Transverse colon (tissue), 4 donors: ENCODE measurements at regions not wholly inside any gene's neighbourhood (a gene's known extent, or its start where the extent isn't known, plus 50 kb on each side); places are given as distances from the start of the nearest gene placed in this dataset.

Source experiments
- DNase-seq: peaks from one replicate; pipeline ENCODE4 v3.0.0-alpha.2; 2019
- H3K27ac ChIP-seq, 4 donors: fragments of 200-600 bp; sonication (generic); 2 replicates each; pipeline ENCODE4 v1.5.1; 2016 to 2018; ENCODE audit warnings: inconsistent platforms in 4 of 4
- H3K27me3 ChIP-seq: fragments of 200-600 bp; sonication (generic); 2 replicates; pipeline ENCODE4 v1.5.1; 2017; ENCODE audit warnings: inconsistent platforms
- H3K36me3 ChIP-seq, 4 donors: fragments of 200-600 bp; sonication (generic); 2 replicates each; pipeline ENCODE4 v1.5.1; 2017 to 2019; ENCODE audit warnings: inconsistent platforms in 4 of 4
- H3K4me1 ChIP-seq, 4 donors: fragments of 200-600 bp; sonication (generic); 2 replicates each; pipeline ENCODE4 v1.5.1; 2017 to 2020; ENCODE audit warnings: inconsistent platforms in 4 of 4
- H3K4me3 ChIP-seq, 4 donors: fragments of 200-600 bp; sonication (generic); 1 replicate in 1 of 4; 2 replicates in 3 of 4; pipeline versions ENCODE4 v1.5.1 to v1.6.1; 2017 to 2019; ENCODE audit warnings: inconsistent platforms in 4 of 4
- H3K9me3 ChIP-seq, 2 donors: fragments of 200-600 bp; sonication (generic); 2 replicates each; pipeline ENCODE4 v1.5.1; 2017 to 2019; ENCODE audit warnings: inconsistent platforms in 2 of 2
- EP300 ChIP-seq: sonication (generic); formaldehyde crosslinking; IDR thresholded peaks from one replicate; pipeline ENCODE4 v1.6.1; 2017; ENCODE audit warnings: antibody characterized with exemption, low read depth
- POLR2A ChIP-seq: fragments of 450-650 bp; IDR thresholded peaks from one replicate; pipeline ENCODE4 v1.6.1; 2016; ENCODE audit warnings: antibody characterized with exemption, mild to moderate bottlenecking, moderate library complexity
- POLR2AphosphoS5 ChIP-seq, 3 donors: sonication (generic); formaldehyde crosslinking; IDR thresholded peaks; one replicate each; pipeline ENCODE4 v1.6.1; 2016; ENCODE audit warnings: antibody characterized with exemption in 3 of 3
- WGBS, 2 donors: methylation state at CpG; one replicate each; pipeline ENCODE4 v1.1.5; 2018; ENCODE audit warnings: low coverage in 1 of 2; 5-methylcytosine and 5-hydroxymethylcytosine counted together
- in situ Hi-C, 4 donors: fragments of 200-750 bp; cut with MboI; loops; one replicate each; pipeline versions ENCODE4 v1.15.0 to v1.15.1; 2017; ENCODE audit warnings: low sequenced_read_pairs in 3 of 4, low pct_ligation_motif_present in 1 of 4, low pct_unique_long_range_greater_than_20kb in 1 of 4
- intact Hi-C: fragments of 100-400 bp; cut with DNase I; formaldehyde crosslinking; loops from one replicate; pipeline ENCODE4 v1.15.1; 2023; ENCODE audit warnings: low total_unique reads
- TF ChIP-seq, protein P1 (sequence below), 5 experiments: fragments of 200-600 bp in 3 of 5; fragments of 450-650 bp in 2 of 5; sonication (generic) in 3 of 5; IDR thresholded peaks; 1 replicate in 2 of 5; 2 replicates in 3 of 5; pipeline ENCODE4 v1.5.1; 2016 to 2017; ENCODE audit warnings: antibody characterized with exemption in 5 of 5, inconsistent platforms in 3 of 5, mild to moderate bottlenecking in 2 of 5, moderate library complexity in 1 of 5

DNA sequence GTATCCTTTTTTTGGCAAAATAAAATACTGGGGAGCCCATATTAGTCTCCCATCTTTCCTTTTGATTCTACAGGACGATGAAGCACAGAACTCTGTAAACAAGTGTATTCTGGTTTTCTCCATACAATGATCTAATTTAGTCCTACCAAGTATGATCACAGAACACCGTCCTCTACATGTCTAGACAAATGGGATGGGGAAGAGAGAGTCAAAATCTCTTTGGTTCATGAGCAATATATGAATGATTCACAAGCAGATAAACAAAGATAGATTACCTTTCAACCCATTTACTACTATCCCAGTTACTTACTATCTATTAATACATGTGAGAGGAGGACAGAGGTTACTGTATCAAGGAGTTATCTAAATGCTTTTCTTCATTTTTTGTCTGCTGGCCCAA lies 352.4 kb upstream of the ACVR2A start:
- Histone ChIP-seq H3K27ac (no peak overlapping the region), H3K4me3 (no peak overlapping the region), H3K36me3 (no peaks in the 10 kb centered on the region), H3K9me3 (no peaks in the 10 kb centered on the region), H3K4me1 (peaks cover 0 to 16% (median 0%) of the 10 kb centered on the region in 4 donors), H3K27me3 (no peaks in the 10 kb centered on the region)
- in situ Hi-C loops (no loop called here), intact Hi-C loops (no loop called here)
- TF ChIP-seq POLR2AphosphoS5 (IDR thresholded peaks at IDR 0.05) (no peak), EP300 (no peak)
- DNase-seq: no peak
- 68 to 80% methylated on average over 1 to 2 of the region's 2 CpGs for WGBS, 2 donors

DNA sequence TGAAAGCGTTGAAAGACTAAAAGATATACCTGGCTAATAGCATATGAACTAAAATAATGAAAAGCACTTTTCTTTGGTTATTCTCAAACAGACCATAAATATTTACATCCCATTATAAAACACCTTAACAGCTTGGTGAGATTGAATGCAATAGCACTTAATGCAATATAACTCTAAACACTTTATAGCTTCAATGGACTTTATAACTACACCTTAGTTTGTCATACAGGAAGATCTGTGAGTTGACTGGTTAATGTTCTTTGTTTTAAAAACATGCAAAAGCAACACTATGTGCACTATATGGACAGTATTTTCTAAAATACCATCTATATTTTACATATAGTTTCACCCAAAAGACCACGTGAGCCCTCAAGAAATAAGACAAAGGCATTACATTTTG lies 353.3 kb upstream of the ACVR2A start:
- DNase-seq: no peak
- 42 to 55% methylated on average over 2 of the region's 2 CpGs for WGBS, 2 donors
- Histone ChIP-seq H3K27me3 (no peaks in the 10 kb centered on the region), H3K4me1 (peaks cover 0 to 16% (median 0%) of the 10 kb centered on the region in 4 donors), H3K36me3 (no peaks in the 10 kb centered on the region), H3K27ac (no peak overlapping the region), H3K4me3 (no peak overlapping the region), H3K9me3 (no peaks in the 10 kb centered on the region)
- in situ Hi-C loops: no loop called here
- intact Hi-C loops: no loop called here
- TF ChIP-seq POLR2A: no peak
- TF ChIP-seq EP300: no peak
- TF ChIP-seq POLR2AphosphoS5 (IDR thresholded peaks at IDR 0.05): no peak
- TF ChIP-seq, protein P1, sequence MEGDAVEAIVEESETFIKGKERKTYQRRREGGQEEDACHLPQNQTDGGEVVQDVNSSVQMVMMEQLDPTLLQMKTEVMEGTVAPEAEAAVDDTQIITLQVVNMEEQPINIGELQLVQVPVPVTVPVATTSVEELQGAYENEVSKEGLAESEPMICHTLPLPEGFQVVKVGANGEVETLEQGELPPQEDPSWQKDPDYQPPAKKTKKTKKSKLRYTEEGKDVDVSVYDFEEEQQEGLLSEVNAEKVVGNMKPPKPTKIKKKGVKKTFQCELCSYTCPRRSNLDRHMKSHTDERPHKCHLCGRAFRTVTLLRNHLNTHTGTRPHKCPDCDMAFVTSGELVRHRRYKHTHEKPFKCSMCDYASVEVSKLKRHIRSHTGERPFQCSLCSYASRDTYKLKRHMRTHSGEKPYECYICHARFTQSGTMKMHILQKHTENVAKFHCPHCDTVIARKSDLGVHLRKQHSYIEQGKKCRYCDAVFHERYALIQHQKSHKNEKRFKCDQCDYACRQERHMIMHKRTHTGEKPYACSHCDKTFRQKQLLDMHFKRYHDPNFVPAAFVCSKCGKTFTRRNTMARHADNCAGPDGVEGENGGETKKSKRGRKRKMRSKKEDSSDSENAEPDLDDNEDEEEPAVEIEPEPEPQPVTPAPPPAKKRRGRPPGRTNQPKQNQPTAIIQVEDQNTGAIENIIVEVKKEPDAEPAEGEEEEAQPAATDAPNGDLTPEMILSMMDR (IDR thresholded peaks at IDR 0.05): no peak

DNA sequence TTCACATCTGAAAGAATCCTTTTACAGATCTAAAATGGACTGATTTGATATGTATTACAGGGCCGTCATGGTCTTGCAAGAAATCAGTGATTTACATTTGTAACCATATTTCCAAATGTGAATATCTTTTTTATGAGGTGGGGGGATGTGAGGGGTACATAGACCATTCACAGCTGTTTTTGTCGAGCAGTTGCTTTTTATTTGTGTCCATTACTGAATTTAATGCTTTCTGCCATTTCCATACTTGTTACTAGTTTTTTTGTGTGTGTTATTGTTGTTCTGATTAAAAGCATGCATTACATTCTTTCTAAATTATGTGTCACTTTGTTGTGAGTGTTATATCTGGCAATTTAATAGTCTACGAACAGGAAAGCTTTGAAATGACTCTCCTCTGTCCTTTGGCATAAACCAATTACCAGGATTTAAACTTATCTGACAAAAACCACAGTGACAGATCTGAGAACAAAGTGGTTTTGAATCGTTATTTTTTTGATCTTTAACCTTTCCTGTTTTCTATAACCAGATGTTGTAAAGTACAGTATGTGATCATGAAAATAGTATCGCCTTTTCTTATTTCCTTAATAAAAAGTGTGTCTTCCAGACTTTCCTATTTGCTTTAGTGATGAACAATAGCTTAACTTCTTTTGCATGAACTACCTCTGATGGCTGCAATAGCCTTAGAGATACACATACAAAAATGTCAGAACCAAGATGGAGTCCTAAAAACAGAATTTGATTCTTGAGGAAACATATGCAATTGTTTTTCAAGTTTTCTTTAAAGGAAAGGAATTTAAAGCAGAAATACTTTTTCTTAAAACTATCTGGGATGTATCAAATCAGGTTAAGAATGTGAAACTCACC lies 354.2 kb upstream of the ACVR2A start:
- no peaks in the 10 kb centered on the region for H3K9me3 ChIP-seq
- H3K27me3 ChIP-seq: no peaks in the 10 kb centered on the region
- H3K36me3 ChIP-seq: no peaks in the 10 kb centered on the region
- H3K27ac ChIP-seq: no peak overlapping the region
- TF ChIP-seq EP300: no peak
- no peak for TF ChIP-seq POLR2A
- TF ChIP-seq, protein P1 (IDR thresholded peaks at IDR 0.05): no peak
- no peak for TF ChIP-seq POLR2AphosphoS5 (IDR thresholded peaks at IDR 0.05)
- in situ Hi-C loops (no loop called here), intact Hi-C loops (no loop called here)
- WGBS, 2 donors: 45% methylated on average over 5 of the region's 5 CpGs
- no peak overlapping the region for H3K4me3 ChIP-seq
- DNase-seq: no peak
- H3K4me1 ChIP-seq: peaks cover 0 to 16% (median 0%) of the 10 kb centered on the region in 4 donors

DNA sequence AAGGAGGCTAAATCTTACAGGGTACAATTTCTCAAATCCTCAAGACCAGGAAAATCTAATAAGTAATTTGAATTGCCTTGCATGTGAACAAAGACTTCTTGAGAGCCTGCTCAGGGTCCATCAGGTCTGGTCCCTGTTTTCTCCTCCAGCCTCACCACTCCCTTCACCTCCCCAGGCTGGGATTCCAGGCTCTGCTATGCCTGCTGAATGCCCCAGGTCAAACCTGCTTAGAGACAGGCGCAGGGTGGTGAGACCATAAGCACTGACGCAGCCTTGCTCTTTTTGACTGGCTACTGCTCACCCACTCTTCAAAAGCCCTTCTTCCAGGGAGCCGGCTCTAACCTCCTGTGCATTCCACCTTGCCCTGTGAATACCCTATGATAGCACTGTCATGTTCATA lies 356.4 kb upstream of the ACVR2A start:
- no peak overlapping the region for H3K27ac ChIP-seq
- in situ Hi-C loops: no loop called here
- no peak for TF ChIP-seq POLR2A
- no peak for TF ChIP-seq EP300
- TF ChIP-seq POLR2AphosphoS5 (IDR thresholded peaks at IDR 0.05): no peak
- TF ChIP-seq, protein P1 (IDR thresholded peaks at IDR 0.05): no peak
- peaks cover 0 to 16% (median 0%) of the 10 kb centered on the region in 4 donors for H3K4me1 ChIP-seq
- no peak overlapping the region for H3K4me3 ChIP-seq
- H3K27me3 ChIP-seq: no peaks in the 10 kb centered on the region
- no peak for DNase-seq
- WGBS, 2 donors: 91% methylated on average over 3 of the region's 3 CpGs; no CpG with 5 or more reads in 1 of the 2 donors
- no peaks in the 10 kb centered on the region for H3K36me3 ChIP-seq
- intact Hi-C loops: no loop called here
- H3K9me3 ChIP-seq: no peaks in the 10 kb centered on the region
